ENCODE measurements at regions not wholly inside any gene's neighbourhood (a gene's known extent, or its start where the extent isn't known, plus 50 kb on each side); places are given as distances from the start of the nearest gene placed in this dataset.

DNA sequence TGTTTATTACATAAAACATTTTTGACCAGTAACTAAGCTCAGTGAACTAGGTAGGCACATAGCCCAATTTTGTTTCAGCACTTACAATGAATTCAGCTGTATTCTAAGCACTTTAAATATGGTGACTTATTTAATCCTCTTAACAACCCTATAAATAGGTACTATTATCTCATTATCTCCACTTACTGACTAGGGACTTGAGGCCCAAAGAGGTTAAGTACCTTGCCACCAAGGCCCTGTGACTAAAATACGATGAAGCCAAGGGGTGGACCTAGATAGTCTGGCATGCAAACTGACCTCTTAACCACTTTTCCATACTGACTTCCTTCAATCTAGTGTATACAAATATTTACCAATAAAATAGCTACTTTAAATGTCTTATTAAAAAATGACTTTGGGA, 266.4 kb downstream of the ZNF608 start:
- no peaks in the 10 kb centered on the region for H3K36me3 ChIP-seq
- DNase-seq (no peak), ATAC-seq (ENCODE audit: low FRiP score in 2 of 2) (no peak)
- H3K9me3 ChIP-seq: no peaks in the 10 kb centered on the region
- TF ChIP-seq, protein P1, sequence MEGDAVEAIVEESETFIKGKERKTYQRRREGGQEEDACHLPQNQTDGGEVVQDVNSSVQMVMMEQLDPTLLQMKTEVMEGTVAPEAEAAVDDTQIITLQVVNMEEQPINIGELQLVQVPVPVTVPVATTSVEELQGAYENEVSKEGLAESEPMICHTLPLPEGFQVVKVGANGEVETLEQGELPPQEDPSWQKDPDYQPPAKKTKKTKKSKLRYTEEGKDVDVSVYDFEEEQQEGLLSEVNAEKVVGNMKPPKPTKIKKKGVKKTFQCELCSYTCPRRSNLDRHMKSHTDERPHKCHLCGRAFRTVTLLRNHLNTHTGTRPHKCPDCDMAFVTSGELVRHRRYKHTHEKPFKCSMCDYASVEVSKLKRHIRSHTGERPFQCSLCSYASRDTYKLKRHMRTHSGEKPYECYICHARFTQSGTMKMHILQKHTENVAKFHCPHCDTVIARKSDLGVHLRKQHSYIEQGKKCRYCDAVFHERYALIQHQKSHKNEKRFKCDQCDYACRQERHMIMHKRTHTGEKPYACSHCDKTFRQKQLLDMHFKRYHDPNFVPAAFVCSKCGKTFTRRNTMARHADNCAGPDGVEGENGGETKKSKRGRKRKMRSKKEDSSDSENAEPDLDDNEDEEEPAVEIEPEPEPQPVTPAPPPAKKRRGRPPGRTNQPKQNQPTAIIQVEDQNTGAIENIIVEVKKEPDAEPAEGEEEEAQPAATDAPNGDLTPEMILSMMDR (IDR thresholded peaks at IDR 0.05): no peak
- TF ChIP-seq POLR2AphosphoS5 (IDR thresholded peaks at IDR 0.05) (no peak), POLR2A (IDR thresholded peaks at IDR 0.05) (no peak), EP300 (IDR thresholded peaks at IDR 0.05) (no peak)
- H3K4me1 ChIP-seq: no peaks in the 10 kb centered on the region
- 66 to 88% methylated on average over 1 of the region's 1 CpG for WGBS, 2 donors
- no peak overlapping the region for H3K4me3 ChIP-seq
- no peak overlapping the region for H3K27ac ChIP-seq
- H3K27me3 ChIP-seq: no peaks in the 10 kb centered on the region

DNA sequence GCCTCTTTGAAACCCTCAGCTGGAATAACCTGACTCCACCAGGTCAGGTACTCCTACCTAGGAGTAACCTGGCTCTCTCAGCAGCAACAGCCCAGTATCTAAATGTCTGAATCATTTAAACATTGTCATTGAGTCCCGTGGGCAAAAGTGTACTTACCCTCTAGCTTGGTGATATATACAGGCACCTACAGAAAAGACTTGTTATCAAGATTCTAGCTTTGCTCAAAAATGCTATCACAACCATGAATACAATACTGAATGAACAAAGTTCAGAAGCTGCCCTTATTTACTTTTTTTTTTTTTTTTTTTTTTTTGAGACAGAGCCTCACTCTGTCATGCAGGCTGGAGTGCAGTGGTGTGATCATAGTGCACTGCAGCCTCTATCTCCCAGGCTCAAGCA, 268.2 kb downstream of the ZNF608 start:
- Histone ChIP-seq H3K27ac (no peak overlapping the region), H3K4me3 (no peak overlapping the region), H3K9me3 (no peaks in the 10 kb centered on the region), H3K27me3 (no peaks in the 10 kb centered on the region), H3K36me3 (no peaks in the 10 kb centered on the region), H3K4me1 (no peaks in the 10 kb centered on the region)
- WGBS, 2 donors: 81 to 93% methylated on average over 1 of the region's 1 CpG
- TF ChIP-seq POLR2AphosphoS5 (IDR thresholded peaks at IDR 0.05) (no peak), POLR2A (IDR thresholded peaks at IDR 0.05) (no peak), EP300 (IDR thresholded peaks at IDR 0.05) (no peak)
- TF ChIP-seq, protein P1 (IDR thresholded peaks at IDR 0.05): no peak
- ATAC-seq (ENCODE audit: low FRiP score in 2 of 2): no peak
- DNase-seq: no peak

DNA sequence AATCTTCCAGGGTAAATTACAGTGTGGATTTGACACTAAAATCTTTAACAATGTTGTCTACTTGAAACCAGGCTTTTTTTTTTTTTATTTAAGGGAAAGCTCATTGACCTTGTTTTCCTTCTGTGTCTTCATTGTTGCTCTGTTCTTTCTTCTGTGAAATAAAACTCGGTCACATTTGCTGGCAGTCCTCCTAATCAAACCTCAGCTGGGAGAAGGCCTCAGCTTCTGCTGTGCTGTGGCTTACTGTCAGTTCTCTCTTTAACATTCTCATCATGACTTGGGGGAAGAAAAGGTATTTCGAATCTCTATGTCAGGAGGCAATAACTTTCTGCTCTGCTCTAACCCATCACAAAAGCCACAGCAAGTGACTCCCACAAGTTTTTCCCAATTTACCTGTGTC, 268.9 kb downstream of the ZNF608 start:
- Histone ChIP-seq H3K4me3 (no peak overlapping the region), H3K27me3 (no peaks in the 10 kb centered on the region), H3K9me3 (no peaks in the 10 kb centered on the region), H3K4me1 (no peaks in the 10 kb centered on the region), H3K27ac (no peak overlapping the region), H3K36me3 (no peaks in the 10 kb centered on the region)
- DNase-seq (no peak), ATAC-seq (ENCODE audit: low FRiP score in 2 of 2) (no peak)
- WGBS, 2 donors: 63 to 72% methylated on average over 2 of the region's 2 CpGs
- TF ChIP-seq POLR2A (IDR thresholded peaks at IDR 0.05): no peak
- no peak for TF ChIP-seq POLR2AphosphoS5 (IDR thresholded peaks at IDR 0.05)
- TF ChIP-seq EP300 (IDR thresholded peaks at IDR 0.05): no peak
- TF ChIP-seq, protein P1 (IDR thresholded peaks at IDR 0.05): no peak

DNA sequence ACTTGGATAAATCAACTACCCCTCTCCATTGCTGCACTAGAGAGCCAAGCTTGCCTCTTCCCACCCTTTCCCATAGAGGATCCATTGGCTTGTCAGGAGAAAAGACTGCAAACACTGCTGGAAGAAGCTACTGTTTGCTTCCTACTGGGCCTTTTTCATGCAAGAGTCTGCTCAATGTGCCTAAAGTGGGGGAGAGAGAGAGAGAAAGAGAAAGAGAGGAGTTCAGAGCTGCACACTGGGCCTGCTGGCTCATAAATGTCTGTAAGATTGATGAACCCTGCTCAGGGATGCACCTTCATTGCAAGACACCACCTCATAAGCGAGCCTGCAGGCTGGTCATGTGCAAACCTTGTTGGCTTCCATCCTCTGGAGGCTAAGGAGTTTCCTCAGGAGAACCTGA, 269.4 kb downstream of the ZNF608 start:
- Histone ChIP-seq H3K9me3 (no peaks in the 10 kb centered on the region), H3K27me3 (no peaks in the 10 kb centered on the region), H3K36me3 (no peaks in the 10 kb centered on the region), H3K27ac (no peak overlapping the region), H3K4me1 (no peaks in the 10 kb centered on the region), H3K4me3 (no peak overlapping the region)
- ATAC-seq (ENCODE audit: low FRiP score in 2 of 2) (no peak), DNase-seq (no peak)
- no peak for TF ChIP-seq POLR2A (IDR thresholded peaks at IDR 0.05)
- WGBS, 2 donors: 91 to 100% methylated on average over 1 of the region's 1 CpG

DNA sequence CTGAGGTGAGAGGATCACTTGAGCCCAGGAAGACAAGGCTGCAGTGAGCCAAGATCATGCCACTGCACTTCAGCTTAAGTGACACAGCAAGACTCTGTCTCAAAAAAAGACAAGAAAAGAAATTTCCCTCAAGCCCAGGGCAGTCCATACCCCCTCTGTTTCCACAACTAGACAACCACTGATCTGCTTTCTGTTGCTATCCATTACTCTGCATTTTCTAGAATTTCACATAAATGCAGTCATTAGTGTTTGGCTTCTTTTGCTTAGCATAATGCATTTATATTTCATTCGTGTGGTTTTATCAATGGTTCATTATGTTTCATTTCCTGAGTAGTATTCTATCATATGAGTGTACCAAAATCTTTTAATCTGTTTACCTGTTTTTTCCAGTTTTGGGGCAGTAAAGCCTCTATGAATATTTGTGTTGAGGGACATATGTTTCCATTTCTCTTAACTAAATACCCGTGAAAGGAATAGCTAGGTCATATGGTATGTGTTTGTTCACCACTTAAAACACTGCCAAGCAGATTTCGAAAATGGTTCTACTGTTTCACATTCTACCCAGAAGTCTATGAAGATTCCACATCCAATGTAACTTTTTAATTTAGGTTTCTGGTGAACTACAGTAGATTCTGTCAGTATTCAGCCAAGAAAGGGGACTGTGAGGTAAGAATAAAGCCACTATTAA, 271.8 kb downstream of the ZNF608 start:
- WGBS, 2 donors: 60 to 66% methylated on average over 3 of the region's 3 CpGs
- TF ChIP-seq EP300 (IDR thresholded peaks at IDR 0.05) (no peak), POLR2A (IDR thresholded peaks at IDR 0.05) (no peak), POLR2AphosphoS5 (IDR thresholded peaks at IDR 0.05) (no peak)
- TF ChIP-seq, protein P1 (IDR thresholded peaks at IDR 0.05): no peak
- Histone ChIP-seq H3K4me1 (no peaks in the 10 kb centered on the region), H3K9me3 (no peaks in the 10 kb centered on the region), H3K4me3 (no peak overlapping the region), H3K27me3 (no peaks in the 10 kb centered on the region), H3K36me3 (no peaks in the 10 kb centered on the region), H3K27ac (no peak overlapping the region)
- DNase-seq (no peak), ATAC-seq (ENCODE audit: low FRiP score in 2 of 2) (no peak)
